ENCODE measurements at regions not wholly inside any gene's neighbourhood (a gene's known extent, or its start where the extent isn't known, plus 50 kb on each side); places are given as distances from the start of the nearest gene placed in this dataset.
"Not testable (repeated sequence)": the region's sequence is repeated elsewhere in the genome, so short reads cannot be mapped to it uniquely, and the experiment has no call there.

- Histone ChIP-seq H3K4me1 (replicated peaks in 1 of 2) (no peaks in the 10 kb centered on the region), H3K4me3 (no peak overlapping the region), H3K27ac (no peak overlapping the region)
- ATAC-seq (replicated peaks in 6 of 8), result peak in 2 of 8 experiments; percentile 65 to 88
- 6 to 94% (median 63%) methylated on average over 3 of the region's 3 CpGs; no CpG with 5 or more reads in 1 of the 10 experiments for WGBS, 10 experiments
- in situ Hi-C loops (cut with MboI; ENCODE audit: low pct_unique_long_range_greater_than_20kb in 2 of 9, low sequenced_read_pairs in 9 of 9, unreplicated experiment in 9 of 9), result no loop called here
Measured at GRCh38 chr12:46711756-46712155, 114.0 kb downstream of the SLC38A4 start.

GRCh38 chr12:46710125-46710743 lies 115.6 kb downstream of the SLC38A4 start:
- H3K4me1 ChIP-seq (replicated peaks in 1 of 2), result no peaks in the 10 kb centered on the region
- no peak for ATAC-seq (replicated peaks in 6 of 8)
- in situ Hi-C loops (cut with MboI; ENCODE audit: low pct_unique_long_range_greater_than_20kb in 2 of 9, low sequenced_read_pairs in 9 of 9, unreplicated experiment in 9 of 9), result no loop called here
- WGBS, 10 experiments, result 81 to 100% (median 96%) methylated on average over 1 to 6 of the region's 9 CpGs; no CpG with 5 or more reads in 2 of the 10 experiments
- H3K27ac ChIP-seq, result no peak overlapping the region
- no peak overlapping the region for H3K4me3 ChIP-seq

GRCh38 chr12:46702581-46703344 lies 123.0 kb downstream of the SLC38A4 start:
- Histone ChIP-seq H3K4me1 (replicated peaks in 1 of 2) (no peaks in the 10 kb centered on the region), H3K27ac (no peak overlapping the region), H3K4me3 (no peak overlapping the region)
- ATAC-seq (replicated peaks in 6 of 8), result no peak
- in situ Hi-C loops (cut with MboI; ENCODE audit: low pct_unique_long_range_greater_than_20kb in 2 of 9, low sequenced_read_pairs in 9 of 9, unreplicated experiment in 9 of 9), result no loop called here
- WGBS, 10 experiments, result 58 to 100% (median 75%) methylated on average over 1 to 9 of the region's 9 CpGs; no CpG with 5 or more reads in 2 of the 10 experiments

DNA sequence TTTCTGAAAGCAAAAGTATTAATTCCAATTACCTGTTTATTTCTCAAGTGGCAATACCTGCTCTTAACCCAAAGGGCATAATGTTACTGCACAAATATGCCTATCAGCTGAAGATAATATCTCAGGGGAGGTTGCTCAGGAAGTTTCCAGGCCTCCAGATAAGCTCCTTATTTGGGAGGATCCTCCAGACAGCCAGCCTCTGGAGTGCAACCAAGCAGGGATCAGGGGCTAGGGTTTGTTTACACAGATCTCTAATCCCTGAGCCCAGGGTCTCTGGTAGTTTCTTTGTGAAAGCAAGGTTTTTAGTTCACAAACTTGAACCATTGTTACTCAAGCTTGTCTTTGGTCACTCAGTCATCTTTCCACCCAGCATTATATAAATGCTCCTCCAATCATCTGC lies 124.4 kb downstream of the SLC38A4 start:
- H3K27ac ChIP-seq, result no peak overlapping the region
- no peaks in the 10 kb centered on the region for H3K4me1 ChIP-seq (replicated peaks in 1 of 2)
- no peak overlapping the region for H3K4me3 ChIP-seq
- in situ Hi-C loops (cut with MboI; ENCODE audit: low pct_unique_long_range_greater_than_20kb in 2 of 9, low sequenced_read_pairs in 9 of 9, unreplicated experiment in 9 of 9), result no loop called here
- peak in 1 of 8 experiments; percentile 55 for ATAC-seq (replicated peaks in 6 of 8)

DNA sequence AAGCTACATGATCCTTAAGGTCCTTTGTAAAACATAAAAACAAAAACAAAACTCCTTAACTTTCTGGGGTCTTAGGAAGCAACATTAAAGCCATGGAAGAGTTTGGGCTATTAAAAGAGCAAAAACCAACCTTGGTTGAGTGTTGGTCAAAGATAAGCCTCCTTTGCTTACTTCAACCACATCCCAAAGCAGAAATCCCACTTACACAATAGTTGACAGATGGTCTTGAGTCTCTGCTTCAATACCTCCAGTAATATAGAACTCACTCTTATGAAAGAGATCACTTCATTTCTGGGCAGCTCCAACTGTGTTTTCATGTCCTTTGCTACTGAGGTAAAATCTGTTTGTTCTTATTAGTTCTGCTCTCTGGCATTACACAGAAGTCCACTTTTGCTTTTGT lies 125.8 kb downstream of the SLC38A4 start:
- in situ Hi-C loops (cut with MboI; ENCODE audit: low pct_unique_long_range_greater_than_20kb in 2 of 9, low sequenced_read_pairs in 9 of 9, unreplicated experiment in 9 of 9), result loop anchor here in 3 of 9 experiments (25.0 kb wide), 2 partner anchors 237 to 312 kb away; no protein-coding TSS in a partner anchor
- Histone ChIP-seq H3K4me1 (replicated peaks in 1 of 2) (no peaks in the 10 kb centered on the region), H3K27ac (no peak overlapping the region), H3K4me3 (no peak overlapping the region)
- ATAC-seq (replicated peaks in 6 of 8), result no peak

- Histone ChIP-seq H3K4me3 (no peak overlapping the region), H3K4me1 (replicated peaks in 1 of 2) (no peaks in the 10 kb centered on the region), H3K27ac (no peak overlapping the region)
- in situ Hi-C loops (cut with MboI; ENCODE audit: low pct_unique_long_range_greater_than_20kb in 2 of 9, low sequenced_read_pairs in 9 of 9, unreplicated experiment in 9 of 9), result loop anchor here in 3 of 9 experiments (25.0 kb wide), 2 partner anchors 239 to 314 kb away; no protein-coding TSS in a partner anchor
- ATAC-seq (replicated peaks in 6 of 8), result no peak
Measured at GRCh38 chr12:46698003-46698402, 127.8 kb downstream of the SLC38A4 start.

DNA sequence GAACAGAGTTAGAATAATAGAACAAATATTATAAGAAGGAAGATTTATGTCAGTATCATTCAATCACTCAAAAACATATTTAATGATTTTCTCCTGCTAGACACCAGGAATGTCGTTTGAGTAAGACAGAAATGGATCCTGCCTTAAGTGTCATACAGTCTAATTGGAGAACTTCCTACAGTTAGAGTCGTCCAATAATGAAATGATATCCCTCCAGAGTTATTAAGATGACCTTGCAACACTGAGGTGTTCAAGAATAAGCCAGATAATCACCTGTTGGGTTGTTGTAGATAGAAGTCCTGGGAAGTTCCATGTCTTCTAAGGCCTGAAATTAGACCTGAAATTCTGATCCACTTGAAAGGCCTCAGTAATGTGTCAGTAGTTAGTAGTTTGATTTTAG lies 132.3 kb downstream of the SLC38A4 start:
- no peak for ATAC-seq (replicated peaks in 6 of 8)
- in situ Hi-C loops (cut with MboI; ENCODE audit: low pct_unique_long_range_greater_than_20kb in 2 of 9, low sequenced_read_pairs in 9 of 9, unreplicated experiment in 9 of 9), result loop anchor here in 3 of 9 experiments (25.0 kb wide), 2 partner anchors 244 to 319 kb away; no protein-coding TSS in a partner anchor
- WGBS, 10 experiments, result 25 to 100% (median 63%) methylated on average over 1 to 2 of the region's 2 CpGs; no CpG with 5 or more reads in 1 of the 10 experiments

DNA sequence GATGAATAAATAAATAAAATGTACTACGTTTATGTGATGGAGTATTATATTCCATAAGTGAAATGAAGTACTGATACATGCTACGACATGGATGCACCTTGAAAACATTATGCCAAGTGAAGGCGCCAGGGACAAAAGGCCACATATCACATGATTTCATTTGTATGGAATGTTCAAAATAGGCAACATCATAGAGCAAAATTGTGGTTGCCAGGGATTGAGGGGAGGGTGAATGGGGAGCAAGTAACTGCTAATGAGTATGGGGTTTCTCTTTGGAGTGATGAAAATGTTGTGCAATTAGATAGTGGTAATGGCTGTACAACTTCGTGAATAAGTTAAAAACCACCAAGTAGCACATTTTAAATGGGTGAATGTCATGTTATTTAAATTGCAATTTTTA lies 132.8 kb downstream of the SLC38A4 start:
- Histone ChIP-seq H3K4me1 (replicated peaks in 1 of 2) (no peaks in the 10 kb centered on the region), H3K27ac (no peak overlapping the region), H3K4me3 (no peak overlapping the region)
- ATAC-seq (replicated peaks in 6 of 8), result no peak
- WGBS, 10 experiments, result 45 to 100% (median 87%) methylated on average over 1 to 4 of the region's 4 CpGs; no CpG with 5 or more reads in 1 of the 10 experiments
- in situ Hi-C loops (cut with MboI; ENCODE audit: low pct_unique_long_range_greater_than_20kb in 2 of 9, low sequenced_read_pairs in 9 of 9, unreplicated experiment in 9 of 9), result loop anchor here in 3 of 9 experiments (25.0 kb wide), 2 partner anchors 244 to 319 kb away; no protein-coding TSS in a partner anchor

More for the DNA sequence above, 132.3 kb downstream of the SLC38A4 start:
- no peak overlapping the region for H3K27ac ChIP-seq
- no peak overlapping the region for H3K4me3 ChIP-seq
- no peaks in the 10 kb centered on the region for H3K4me1 ChIP-seq (replicated peaks in 1 of 2)

DNA sequence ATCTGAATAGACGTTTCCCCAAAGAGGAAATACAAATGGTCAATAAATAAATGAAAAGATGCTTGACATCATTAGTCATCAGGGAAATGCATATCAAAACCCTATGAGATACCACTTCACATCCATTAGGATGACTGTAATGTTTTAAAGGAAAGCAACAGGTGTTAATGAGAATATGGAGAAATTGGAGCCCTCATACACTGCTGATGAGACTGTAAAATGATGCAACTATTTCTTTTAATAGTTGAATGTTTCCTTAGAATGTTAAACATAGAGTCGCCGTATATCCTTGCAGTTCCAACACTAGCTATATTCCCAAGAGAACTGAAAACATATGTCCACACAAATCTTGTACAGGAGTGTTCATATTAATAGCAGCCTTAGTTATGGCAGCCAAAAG lies 133.2 kb downstream of the SLC38A4 start:
- WGBS, 10 experiments, result 75 to 100% (median 90%) methylated on average over 1 to 3 of the region's 3 CpGs
- H3K27ac ChIP-seq, result no peak overlapping the region

DNA sequence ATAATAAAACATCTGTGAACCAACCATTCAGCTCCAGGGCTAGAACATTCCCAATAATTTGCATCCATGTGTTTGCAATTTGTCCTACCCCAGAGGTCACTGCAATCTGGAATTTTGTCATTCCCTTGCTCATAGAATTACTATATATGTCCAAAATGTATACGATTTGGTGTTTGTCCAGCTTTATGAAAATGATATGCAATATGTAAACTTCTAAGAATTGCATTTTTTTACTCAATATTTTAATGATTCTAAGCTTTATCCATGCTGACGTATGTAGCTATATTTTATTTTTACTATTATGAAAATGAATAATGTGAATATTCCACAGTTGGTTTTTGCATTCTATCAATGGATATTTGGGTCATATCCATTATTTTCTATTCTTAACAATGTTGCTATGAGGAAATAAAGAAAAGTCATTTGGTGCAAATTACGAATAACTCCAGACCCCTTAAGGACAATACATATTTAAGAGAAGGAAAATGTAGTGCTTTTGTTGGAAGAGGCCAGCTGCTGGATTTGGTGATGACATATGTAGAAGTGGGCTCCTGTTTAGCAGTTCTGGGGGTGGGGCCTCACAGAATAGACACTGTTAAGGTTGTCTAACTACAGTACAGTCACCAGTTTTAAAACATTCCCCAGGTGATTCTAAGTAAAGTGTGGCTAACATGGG lies 139.4 kb downstream of the SLC38A4 start:
- no peaks in the 10 kb centered on the region for H3K4me1 ChIP-seq (replicated peaks in 1 of 2)
- no peak overlapping the region for H3K27ac ChIP-seq
- in situ Hi-C loops (cut with MboI; ENCODE audit: low pct_unique_long_range_greater_than_20kb in 2 of 9, low sequenced_read_pairs in 9 of 9, unreplicated experiment in 9 of 9), result loop anchor here in 3 of 9 experiments (25.0 kb wide), 2 partner anchors 251 to 326 kb away; no protein-coding TSS in a partner anchor
- 0 to 92% (median 67%) methylated on average over 1 to 3 of the region's 3 CpGs; no CpG with 5 or more reads in 1 of the 10 experiments for WGBS, 10 experiments
- ATAC-seq (replicated peaks in 6 of 8), result peak in 3 of 8 experiments; percentile 75 to 84 (median 82)
- no peak overlapping the region for H3K4me3 ChIP-seq

More for the DNA sequence above, 133.2 kb downstream of the SLC38A4 start:
- in situ Hi-C loops (cut with MboI; ENCODE audit: low pct_unique_long_range_greater_than_20kb in 2 of 9, low sequenced_read_pairs in 9 of 9, unreplicated experiment in 9 of 9), result loop anchor here in 3 of 9 experiments (25.0 kb wide), 2 partner anchors 245 to 320 kb away; no protein-coding TSS in a partner anchor
- H3K4me3 ChIP-seq, result no peak overlapping the region
- H3K4me1 ChIP-seq (replicated peaks in 1 of 2), result no peaks in the 10 kb centered on the region
- ATAC-seq (replicated peaks in 6 of 8), result no peak

DNA sequence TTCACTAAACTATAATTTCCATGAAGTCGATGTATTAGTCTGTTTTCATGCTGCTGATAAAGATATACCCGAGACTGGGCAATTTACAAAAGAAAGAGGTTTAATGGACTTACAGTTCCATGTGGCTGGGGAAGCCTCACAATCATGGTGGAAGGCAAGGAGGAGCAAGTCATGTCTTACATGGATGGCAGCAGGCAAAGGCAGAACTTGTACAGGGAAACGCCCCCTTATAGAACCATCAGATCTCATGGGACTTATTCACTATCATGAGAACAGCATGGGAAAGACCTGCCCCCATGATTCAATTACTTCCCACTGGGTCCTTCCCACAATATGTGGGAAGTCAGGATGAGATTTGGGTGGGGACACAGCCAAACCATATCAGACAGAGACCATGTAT lies 141.6 kb downstream of the SLC38A4 start:
- H3K27ac ChIP-seq; H3K4me3 ChIP-seq; ATAC-seq (replicated peaks in 6 of 8); H3K4me1 ChIP-seq (replicated peaks in 1 of 2): not testable (repeated sequence)
- WGBS, 10 experiments, result 57 to 100% (median 89%) methylated on average over 1 to 3 of the region's 3 CpGs; no CpG with 5 or more reads in 2 of the 10 experiments
- in situ Hi-C loops (cut with MboI; ENCODE audit: low pct_unique_long_range_greater_than_20kb in 2 of 9, low sequenced_read_pairs in 9 of 9, unreplicated experiment in 9 of 9), result loop anchor here in 3 of 9 experiments (25.0 kb wide), 2 partner anchors 253 to 328 kb away; no protein-coding TSS in a partner anchor

GRCh38 chr12:46682148-46682547 lies 143.6 kb downstream of the SLC38A4 start:
- WGBS, 10 experiments, result 20 to 100% (median 63%) methylated on average over 1 of the region's 1 CpG; no CpG with 5 or more reads in 5 of the 10 experiments
- Histone ChIP-seq H3K27ac (no peak overlapping the region), H3K4me3 (no peak overlapping the region), H3K4me1 (replicated peaks in 1 of 2) (no peaks in the 10 kb centered on the region)
- ATAC-seq (replicated peaks in 6 of 8), result no peak
- in situ Hi-C loops (cut with MboI; ENCODE audit: low pct_unique_long_range_greater_than_20kb in 2 of 9, low sequenced_read_pairs in 9 of 9, unreplicated experiment in 9 of 9), result loop anchor here in 3 of 9 experiments (25.0 kb wide), 2 partner anchors 255 to 330 kb away; no protein-coding TSS in a partner anchor

DNA sequence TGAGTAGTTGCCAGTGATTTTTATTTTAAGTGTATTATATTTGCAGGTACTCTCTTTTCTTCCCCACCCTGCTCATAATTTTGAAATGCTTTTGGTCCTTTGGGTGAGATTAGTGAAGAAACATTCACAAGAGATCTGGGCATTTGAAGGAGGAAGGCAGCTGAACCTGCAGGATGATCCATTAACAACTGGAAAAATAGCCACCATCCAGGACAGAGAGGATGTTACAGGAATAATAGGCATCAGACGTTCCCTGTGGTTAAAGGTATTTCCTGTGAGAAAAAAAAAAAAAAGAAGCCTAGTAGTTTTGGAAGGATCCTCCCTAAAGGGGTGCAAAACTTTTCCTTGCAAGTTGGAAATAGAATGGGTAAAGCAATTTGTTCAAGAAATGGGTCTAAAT lies 145.3 kb downstream of the SLC38A4 start:
- no peak for ATAC-seq (replicated peaks in 6 of 8)
- 0 to 60% (median 33%) methylated on average over 1 of the region's 1 CpG; no CpG with 5 or more reads in 3 of the 10 experiments for WGBS, 10 experiments
- in situ Hi-C loops (cut with MboI; ENCODE audit: low pct_unique_long_range_greater_than_20kb in 2 of 9, low sequenced_read_pairs in 9 of 9, unreplicated experiment in 9 of 9), result loop anchor here in 3 of 9 experiments (25.0 kb wide), 2 partner anchors 257 to 332 kb away; no protein-coding TSS in a partner anchor
- no peak overlapping the region for H3K27ac ChIP-seq
- no peak overlapping the region for H3K4me3 ChIP-seq
- no peaks in the 10 kb centered on the region for H3K4me1 ChIP-seq (replicated peaks in 1 of 2)

Data from motor neuron (in vitro differentiated cells).